IgD-negative memory B cell (primary cell): ENCODE measurements at regions not wholly inside any gene's neighbourhood (a gene's known extent, or its start where the extent isn't known, plus 50 kb on each side); places are given as distances from the start of the nearest gene placed in this dataset.
"Not testable (repeated sequence)": the region's sequence is repeated elsewhere in the genome, so short reads cannot be mapped to it uniquely, and the experiment has no call there.

ENCODE experiments used
- H3K27ac Mint-ChIP-seq, 3 donors: one replicate each; pipeline ENCODE4 v1.8.0; 2020 to 2022; ENCODE audit warnings: mild to moderate bottlenecking in 3 of 3, mixed read lengths in 3 of 3, moderate library complexity in 1 of 3
- H3K27me3 Mint-ChIP-seq: one replicate; pipeline ENCODE4 v1.8.0; 2021; ENCODE audit warnings: mixed read lengths
- H3K36me3 Mint-ChIP-seq: one replicate; pipeline ENCODE4 v1.8.0; 2020; ENCODE audit warnings: mild to moderate bottlenecking, mixed read lengths
- H3K4me1 Mint-ChIP-seq, 3 donors: one replicate each; pipeline ENCODE4 v1.8.0; 2020 to 2022; ENCODE audit warnings: mixed read lengths in 3 of 3, mild to moderate bottlenecking in 1 of 3
- H3K4me3 Mint-ChIP-seq, 4 donors: one replicate each; pipeline ENCODE4 v1.8.0; 2020 to 2022; ENCODE audit warnings: mild to moderate bottlenecking in 4 of 4, mixed read lengths in 4 of 4, moderate library complexity in 3 of 4
- H3K9me3 Mint-ChIP-seq, 3 donors: one replicate each; pipeline ENCODE4 v1.8.0; 2020 to 2021; ENCODE audit warnings: mixed read lengths in 3 of 3, mild to moderate bottlenecking in 1 of 3

DNA sequence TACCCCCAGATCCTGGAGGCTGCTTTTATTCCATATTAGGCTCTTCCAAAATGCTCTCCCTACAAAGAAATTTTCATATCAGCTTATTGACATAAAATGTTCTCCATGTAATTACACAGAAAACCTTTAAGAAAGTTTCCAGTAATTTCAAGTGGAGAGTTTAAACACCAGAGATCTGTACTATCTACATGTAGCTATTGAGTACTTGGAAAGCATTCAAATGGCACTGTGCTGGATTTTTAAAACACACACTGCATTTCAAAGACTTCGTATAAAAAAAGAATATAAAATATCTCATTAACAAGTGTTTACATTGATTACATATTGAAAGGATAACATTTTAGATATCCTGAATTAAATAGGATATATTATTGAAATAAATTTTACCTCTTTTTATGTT, 182.4 kb upstream of the ZNF521 start:
- H3K36me3 Mint-ChIP-seq: no peaks in the 10 kb centered on the region
- peaks cover 4 to 9% (median 8%) of the 10 kb centered on the region in 3 donors for H3K9me3 Mint-ChIP-seq
- H3K4me1 Mint-ChIP-seq: peaks cover 0 to 2% (median 0%) of the 10 kb centered on the region in 3 donors
- H3K4me3 Mint-ChIP-seq: no peak overlapping the region
- peaks cover 1% of the 10 kb centered on the region for H3K27me3 Mint-ChIP-seq
- H3K27ac Mint-ChIP-seq: no peak overlapping the region

DNA sequence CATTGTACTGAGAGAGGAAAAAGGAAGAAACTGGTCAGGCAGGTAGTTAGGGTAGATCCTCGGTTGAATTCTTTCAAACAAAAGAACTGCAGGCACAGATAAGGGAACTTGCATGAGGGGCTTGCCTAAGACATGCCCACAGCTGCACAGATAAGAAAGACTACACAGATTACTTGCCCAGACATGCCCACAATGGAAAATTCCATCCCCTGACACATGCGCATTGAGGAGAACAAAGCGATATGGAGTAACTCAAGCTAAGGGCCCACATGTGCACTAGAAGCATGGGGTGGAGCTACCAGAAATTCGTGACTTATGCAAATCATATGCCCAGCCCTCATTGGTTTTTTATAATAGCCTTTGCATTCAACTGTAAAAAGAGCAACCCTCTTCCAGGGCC, 181.3 kb upstream of the ZNF521 start:
- peaks cover 0 to 2% (median 0%) of the 10 kb centered on the region in 3 donors for H3K4me1 Mint-ChIP-seq
- no peak overlapping the region for H3K27ac Mint-ChIP-seq
- H3K27me3 Mint-ChIP-seq: peaks cover 1% of the 10 kb centered on the region
- peaks cover 4 to 12% (median 8%) of the 10 kb centered on the region in 3 donors for H3K9me3 Mint-ChIP-seq
- H3K36me3 Mint-ChIP-seq: no peaks in the 10 kb centered on the region
- H3K4me3 Mint-ChIP-seq: no peak overlapping the region

DNA sequence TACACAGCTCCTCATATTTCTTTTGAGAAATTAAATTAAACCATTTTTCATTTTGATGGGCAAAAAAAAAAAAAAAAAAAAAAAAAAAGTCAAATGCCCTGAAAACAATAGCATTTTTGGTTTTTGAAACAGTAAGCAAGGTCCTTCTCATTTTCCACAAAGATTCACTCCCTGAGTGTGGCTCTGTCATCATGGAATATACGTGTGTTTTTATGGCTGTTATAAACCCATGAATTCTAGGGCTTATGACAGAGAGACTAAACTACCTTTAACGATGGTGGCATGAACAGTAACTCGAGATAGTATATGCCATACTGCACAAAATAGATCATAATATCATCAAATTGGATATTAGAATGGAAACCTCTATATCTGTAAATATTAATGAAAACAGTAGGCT, 179.2 kb upstream of the ZNF521 start:
- Mint-ChIP-seq H3K36me3 (no peaks in the 10 kb centered on the region), H3K4me3 (no peak overlapping the region), H3K27me3 (peaks cover 1% of the 10 kb centered on the region), H3K9me3 (peaks cover 4 to 12% (median 8%) of the 10 kb centered on the region in 3 donors), H3K27ac (no peak overlapping the region), H3K4me1 (peaks cover 0 to 3% (median 3%) of the 10 kb centered on the region in 3 donors)

DNA sequence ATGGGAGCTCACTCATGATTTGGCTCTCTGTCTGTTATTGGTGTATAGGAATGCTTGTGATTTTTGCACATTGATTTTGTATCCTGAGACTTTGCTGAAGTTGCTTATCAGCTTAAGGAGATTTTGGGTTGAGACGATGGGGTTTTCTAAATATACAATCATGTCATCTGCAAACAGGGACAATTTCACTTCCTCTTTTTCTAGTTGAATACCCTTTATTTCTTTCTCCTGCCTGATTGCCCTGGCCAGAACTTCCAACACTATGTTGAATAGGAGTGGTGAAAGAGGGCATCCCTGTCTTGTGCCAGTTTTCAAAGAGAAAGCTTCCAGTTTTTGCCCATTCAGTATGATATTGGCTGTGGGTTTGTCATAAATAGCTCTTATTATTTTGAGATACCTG, 173.8 kb upstream of the ZNF521 start:
- H3K27ac Mint-ChIP-seq, H3K27me3 Mint-ChIP-seq, H3K9me3 Mint-ChIP-seq, H3K36me3 Mint-ChIP-seq: not testable (repeated sequence)
- H3K4me3 Mint-ChIP-seq: peak overlapping the region in 1 of 4 donors; percentile 24
- peaks cover 7 to 13% (median 9%) of the 10 kb centered on the region in 3 donors for H3K4me1 Mint-ChIP-seq

DNA sequence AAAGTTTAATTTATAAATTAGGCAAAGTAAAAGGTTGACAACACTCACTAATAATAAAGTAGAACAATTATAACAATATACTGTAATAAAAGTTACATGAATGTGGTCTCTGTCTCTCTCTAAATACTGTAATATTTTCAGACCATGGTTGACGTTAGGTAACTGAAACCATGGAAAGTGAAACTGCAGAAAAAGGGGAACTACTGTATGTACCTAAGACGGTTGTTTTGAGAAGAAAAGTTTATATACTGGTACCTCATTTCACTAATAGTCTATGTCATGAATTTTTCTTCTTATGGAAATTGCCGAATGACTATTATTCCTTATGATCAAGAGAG, 166.7 kb upstream of the ZNF521 start:
- Mint-ChIP-seq H3K27ac (peak overlapping the region in 1 of 3 donors; percentile 3), H3K4me3 (peak overlapping the region in 2 of 4 donors; percentile 15 to 43), H3K36me3 (no peaks in the 10 kb centered on the region), H3K4me1 (peaks cover 7 to 14% (median 9%) of the 10 kb centered on the region in 3 donors), H3K9me3 (peaks cover 0 to 1% (median 0%) of the 10 kb centered on the region in 3 donors), H3K27me3 (no peaks in the 10 kb centered on the region)

DNA sequence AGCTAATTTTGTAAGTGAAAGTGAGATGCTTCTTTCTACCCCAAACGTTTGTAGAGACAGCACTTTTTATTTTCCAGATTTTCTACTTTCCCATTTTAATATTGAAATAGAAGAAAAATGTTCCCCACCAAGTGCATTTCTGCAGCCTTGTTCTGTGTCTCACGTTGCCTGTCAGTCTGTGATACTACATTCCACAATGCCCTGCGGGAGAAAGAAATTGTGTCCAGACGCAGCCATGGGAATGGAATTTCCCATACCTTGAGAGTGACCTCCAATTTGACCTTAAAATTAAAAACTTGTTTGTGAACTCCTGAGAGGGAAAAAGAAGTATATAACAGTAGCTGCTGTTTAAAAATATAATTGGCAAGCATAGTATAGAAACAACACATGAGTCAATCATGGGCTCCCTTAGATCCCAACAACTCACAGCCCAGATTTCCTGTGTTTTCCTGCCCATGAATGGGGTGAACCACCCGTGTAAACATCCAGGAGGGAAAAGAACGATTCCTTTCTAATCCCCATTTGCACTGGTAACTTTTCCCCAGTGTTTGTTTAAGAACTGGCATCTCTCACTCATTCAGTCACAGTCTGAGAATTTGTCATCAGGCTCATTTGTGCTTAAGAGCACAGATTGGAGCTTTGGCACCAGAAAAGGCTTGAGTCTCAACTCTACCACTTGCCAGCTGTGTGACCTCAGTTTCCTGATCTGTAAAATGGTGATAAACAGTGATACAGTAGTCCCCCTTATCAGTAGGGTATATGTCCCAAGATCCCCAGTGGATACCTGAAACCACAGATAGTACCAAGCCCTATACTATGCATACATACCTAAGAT, 166.1 kb upstream of the ZNF521 start:
- Mint-ChIP-seq H3K9me3 (peaks cover 0 to 2% (median 0%) of the 10 kb centered on the region in 3 donors), H3K27me3 (no peaks in the 10 kb centered on the region), H3K4me1 (peaks cover 7 to 14% (median 9%) of the 10 kb centered on the region in 3 donors), H3K36me3 (no peaks in the 10 kb centered on the region), H3K4me3 (no peak overlapping the region), H3K27ac (peak overlapping the region in 1 of 3 donors; percentile 47)

DNA sequence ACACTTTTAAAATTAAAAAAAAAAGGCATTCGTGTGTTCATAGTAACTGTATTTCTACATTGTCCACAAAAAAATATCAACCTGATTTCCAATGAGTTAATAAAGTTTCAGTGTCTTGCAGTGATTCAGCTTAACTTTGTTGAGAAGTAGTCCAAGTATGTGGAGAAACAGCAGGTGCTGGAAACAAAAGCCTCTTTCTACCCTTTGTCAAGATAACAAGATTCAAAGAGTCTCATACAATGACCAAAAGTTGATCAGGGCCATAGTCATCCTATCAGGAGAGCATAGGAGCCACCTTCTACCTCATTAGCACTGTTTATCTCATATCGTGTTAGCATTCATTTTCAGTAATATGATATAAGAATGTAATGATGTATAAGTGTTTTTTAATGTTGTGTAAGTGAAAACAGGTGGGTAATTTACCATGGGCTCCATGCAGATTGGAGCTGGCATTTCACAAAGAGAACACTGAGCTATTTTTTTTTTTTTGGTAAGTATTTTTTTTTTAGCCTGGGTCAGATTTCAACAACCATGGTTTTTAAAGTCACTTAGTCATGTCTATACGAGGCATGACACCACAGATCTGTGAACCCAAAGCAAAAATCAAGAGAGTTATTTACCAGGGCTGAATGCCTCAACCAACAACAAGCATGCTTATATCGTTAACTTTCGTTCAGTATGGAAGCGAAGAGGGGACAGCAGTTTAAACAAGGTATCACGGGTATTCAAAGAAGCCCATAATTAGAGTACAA, 165.0 kb upstream of the ZNF521 start:
- H3K9me3 Mint-ChIP-seq: peaks cover 0 to 2% (median 0%) of the 10 kb centered on the region in 3 donors
- no peaks in the 10 kb centered on the region for H3K36me3 Mint-ChIP-seq
- peaks cover 7 to 14% (median 9%) of the 10 kb centered on the region in 3 donors for H3K4me1 Mint-ChIP-seq
- peak overlapping the region in 1 of 3 donors; percentile 47 for H3K27ac Mint-ChIP-seq
- no peak overlapping the region for H3K4me3 Mint-ChIP-seq
- H3K27me3 Mint-ChIP-seq: peaks cover 1% of the 10 kb centered on the region

DNA sequence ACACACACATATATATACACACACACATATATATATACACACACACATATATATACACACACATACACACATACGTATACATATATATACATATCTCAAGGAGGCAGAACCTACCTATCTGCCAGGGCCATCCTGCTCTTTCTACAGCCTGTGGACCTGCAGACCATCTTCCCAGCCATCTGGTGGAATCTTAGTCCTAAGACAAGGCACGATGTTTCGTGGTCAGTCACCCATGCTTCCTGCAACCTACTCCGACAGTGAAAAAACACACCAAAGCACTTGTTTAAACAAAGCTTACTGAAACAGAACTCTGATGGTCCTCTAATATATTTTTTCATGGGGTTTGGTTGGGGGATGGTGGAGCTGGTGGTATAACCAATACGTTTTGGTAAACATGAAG, 164.2 kb upstream of the ZNF521 start:
- Mint-ChIP-seq H3K27ac (no peak overlapping the region), H3K4me3 (no peak overlapping the region), H3K27me3 (peaks cover 1% of the 10 kb centered on the region), H3K36me3 (no peaks in the 10 kb centered on the region), H3K4me1 (peaks cover 7 to 14% (median 9%) of the 10 kb centered on the region in 3 donors), H3K9me3 (peaks cover 0 to 2% (median 0%) of the 10 kb centered on the region in 3 donors)

DNA sequence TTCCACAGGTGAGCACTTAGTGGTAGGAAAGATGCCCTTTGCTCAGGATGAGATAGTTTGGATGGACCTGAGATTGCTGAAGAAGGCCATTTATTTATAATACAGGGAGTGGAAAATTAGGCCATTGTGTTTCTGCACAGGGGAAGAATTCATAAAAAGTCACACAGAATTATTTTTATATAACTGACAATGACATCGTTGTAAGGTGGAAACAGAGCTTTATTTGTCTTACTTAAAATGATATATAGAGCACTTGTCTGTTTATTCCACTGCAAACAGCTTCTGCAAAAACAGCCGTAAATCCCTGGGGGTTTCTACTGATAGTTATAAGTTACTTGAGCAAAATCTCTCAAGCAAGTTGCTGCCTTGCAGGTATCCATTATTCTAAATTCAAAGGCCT, 158.1 kb upstream of the ZNF521 start:
- Mint-ChIP-seq H3K27ac (no peak overlapping the region), H3K4me3 (no peak overlapping the region), H3K27me3 (peaks cover 6% of the 10 kb centered on the region), H3K9me3 (peaks cover 0 to 4% (median 0%) of the 10 kb centered on the region in 3 donors), H3K36me3 (no peaks in the 10 kb centered on the region), H3K4me1 (peaks cover 0 to 3% (median 0%) of the 10 kb centered on the region in 3 donors)

DNA sequence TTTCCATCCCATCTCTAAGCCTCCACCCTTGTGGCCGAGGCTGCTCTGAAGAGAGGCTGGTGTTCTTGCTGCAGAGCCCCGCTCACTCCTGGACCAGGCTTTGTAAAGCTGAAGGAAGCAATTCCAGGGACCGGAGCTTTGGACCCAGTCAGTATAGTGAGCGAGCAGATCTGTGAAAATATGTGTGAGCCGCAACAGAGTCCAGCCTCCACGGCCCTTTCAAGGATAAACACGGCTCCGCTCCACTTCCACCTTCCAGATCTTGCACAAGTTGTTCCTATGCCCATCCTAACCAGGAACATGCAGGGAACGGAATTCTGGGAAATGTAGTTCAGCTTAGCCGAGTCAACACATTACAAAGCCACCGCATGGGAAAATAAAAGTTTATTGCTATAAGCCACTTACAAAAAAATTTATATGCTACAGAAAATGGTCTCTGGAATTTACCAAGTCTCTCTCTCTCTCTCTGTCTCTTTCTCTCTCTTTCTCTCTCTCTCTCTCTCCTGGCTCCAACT, 151.7 kb upstream of the ZNF521 start:
- no peak overlapping the region for H3K27ac Mint-ChIP-seq
- no peaks in the 10 kb centered on the region for H3K4me1 Mint-ChIP-seq
- no peaks in the 10 kb centered on the region for H3K36me3 Mint-ChIP-seq
- H3K4me3 Mint-ChIP-seq: no peak overlapping the region
- H3K27me3 Mint-ChIP-seq: peaks cover 6% of the 10 kb centered on the region
- H3K9me3 Mint-ChIP-seq: peaks cover 0 to 4% (median 0%) of the 10 kb centered on the region in 3 donors

DNA sequence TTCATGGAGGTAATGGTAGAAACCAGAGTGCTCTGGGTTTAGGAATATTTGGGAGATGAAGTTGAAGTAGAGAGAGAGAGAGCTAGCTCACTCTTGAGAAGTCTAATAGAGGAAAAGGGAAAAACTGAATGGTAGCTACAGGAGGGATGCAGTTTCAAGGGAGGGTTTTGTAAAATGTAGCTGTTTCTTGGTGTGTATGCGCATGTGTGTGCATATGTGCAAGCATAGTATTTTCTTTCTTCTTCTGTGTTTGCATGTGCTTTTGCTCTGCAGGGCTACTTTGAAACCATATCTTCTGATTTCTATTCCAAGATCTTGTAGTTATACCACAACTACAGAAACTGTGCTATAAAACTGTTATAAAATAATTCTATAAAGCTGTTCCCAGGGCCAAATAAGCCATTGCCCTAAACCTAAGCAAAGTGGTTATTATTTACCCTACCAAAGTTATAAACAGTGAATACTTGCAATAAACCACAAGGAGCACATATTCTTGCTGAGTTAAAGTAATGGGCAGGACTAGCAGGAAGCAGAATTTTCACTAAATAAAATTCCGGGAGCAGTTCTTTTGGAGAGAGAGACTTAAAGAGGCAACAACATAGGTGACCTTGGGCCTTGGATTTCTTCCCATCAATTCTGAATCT, 145.3 kb upstream of the ZNF521 start:
- no peak overlapping the region for H3K4me3 Mint-ChIP-seq
- no peak overlapping the region for H3K27ac Mint-ChIP-seq
- H3K4me1 Mint-ChIP-seq: no peaks in the 10 kb centered on the region
- H3K27me3 Mint-ChIP-seq: peaks cover 8% of the 10 kb centered on the region
- no peaks in the 10 kb centered on the region for H3K36me3 Mint-ChIP-seq
- peaks cover 3 to 8% (median 7%) of the 10 kb centered on the region in 3 donors for H3K9me3 Mint-ChIP-seq

DNA sequence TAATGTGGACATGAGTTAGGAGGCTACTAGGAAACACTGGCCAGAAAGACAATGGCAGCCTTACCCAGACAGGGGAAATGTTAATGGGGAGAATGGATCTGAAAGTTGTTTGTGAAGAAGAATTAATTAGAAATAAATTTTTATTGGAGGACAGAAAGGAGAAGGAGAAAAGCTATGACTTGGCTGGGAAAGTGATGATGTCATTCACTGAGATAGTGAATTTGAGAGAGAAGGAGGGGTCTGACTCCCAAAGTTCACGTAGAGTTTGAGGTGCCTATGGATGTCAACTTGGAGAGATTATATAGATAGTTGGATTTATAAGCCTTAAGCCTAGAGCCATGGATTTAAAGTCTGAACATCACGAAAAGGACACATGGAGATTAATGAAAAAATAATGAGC, 144.6 kb upstream of the ZNF521 start:
- Mint-ChIP-seq H3K27me3 (peaks cover 8% of the 10 kb centered on the region), H3K27ac (no peak overlapping the region), H3K4me1 (no peaks in the 10 kb centered on the region), H3K9me3 (peaks cover 3 to 8% (median 7%) of the 10 kb centered on the region in 3 donors), H3K4me3 (no peak overlapping the region), H3K36me3 (no peaks in the 10 kb centered on the region)

DNA sequence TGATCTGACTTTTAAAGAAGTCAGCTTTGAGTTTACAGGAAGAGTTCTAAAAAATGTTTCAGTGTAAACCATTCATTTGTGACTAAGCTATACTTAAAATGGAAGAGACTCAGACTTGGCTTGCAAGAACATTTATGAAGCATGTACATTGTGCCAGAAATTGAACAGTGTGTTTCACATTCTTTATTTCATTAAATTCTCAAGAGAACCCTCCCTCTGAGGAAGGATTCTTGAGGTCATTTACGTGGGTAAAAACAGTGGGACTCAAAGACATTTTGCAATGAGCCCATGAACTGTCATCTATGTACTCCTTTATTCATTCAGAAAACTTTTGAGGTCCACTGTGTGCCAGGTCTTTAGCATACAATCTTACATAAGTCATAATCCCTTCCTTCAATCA, 143.6 kb upstream of the ZNF521 start:
- H3K9me3 Mint-ChIP-seq: peaks cover 3 to 8% (median 7%) of the 10 kb centered on the region in 3 donors
- no peaks in the 10 kb centered on the region for H3K4me1 Mint-ChIP-seq
- no peaks in the 10 kb centered on the region for H3K36me3 Mint-ChIP-seq
- H3K27ac Mint-ChIP-seq: no peak overlapping the region
- H3K27me3 Mint-ChIP-seq: peaks cover 8% of the 10 kb centered on the region
- H3K4me3 Mint-ChIP-seq: no peak overlapping the region

DNA sequence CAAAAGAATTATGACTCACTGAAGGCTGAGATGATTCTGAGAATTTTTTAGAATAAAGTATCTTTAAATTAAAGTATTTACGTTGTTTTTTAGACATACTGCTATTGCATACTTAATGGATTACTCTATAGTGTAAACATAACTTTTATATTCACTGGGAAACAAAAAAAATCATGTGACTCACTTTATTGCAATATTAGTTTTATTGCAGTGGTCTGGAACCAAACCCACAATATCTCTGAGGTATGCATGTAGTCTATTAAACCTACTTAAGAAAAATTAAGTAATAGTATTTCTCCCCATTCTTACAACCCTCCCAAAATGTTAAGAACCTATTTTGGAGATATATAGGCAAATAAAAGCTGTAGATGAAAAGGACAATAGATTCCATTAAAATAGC, 142.9 kb upstream of the ZNF521 start:
- no peaks in the 10 kb centered on the region for H3K4me1 Mint-ChIP-seq
- no peaks in the 10 kb centered on the region for H3K36me3 Mint-ChIP-seq

DNA sequence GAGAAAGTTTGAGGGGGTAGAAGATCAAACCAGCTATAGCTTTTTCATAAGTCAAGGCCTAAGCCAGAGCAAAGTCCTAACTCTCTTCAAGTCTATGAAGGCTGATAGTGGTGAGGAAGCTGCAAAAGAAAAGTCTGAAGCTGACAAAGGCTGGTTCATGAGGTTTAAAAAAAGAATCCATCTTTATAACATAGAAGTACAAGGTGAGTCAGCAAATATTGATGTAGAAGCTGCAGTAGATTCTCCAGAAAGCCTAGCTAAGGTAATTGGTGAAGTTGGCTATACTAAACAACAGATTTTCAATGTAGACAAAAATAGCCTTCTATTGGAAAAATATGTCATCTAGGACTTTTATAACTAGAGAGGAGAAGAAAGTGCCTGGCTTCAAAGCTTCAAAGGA, 141.4 kb upstream of the ZNF521 start:
- H3K27me3 Mint-ChIP-seq: peaks cover 8% of the 10 kb centered on the region
- H3K9me3 Mint-ChIP-seq: peaks cover 3 to 8% (median 5%) of the 10 kb centered on the region in 3 donors
- no peak overlapping the region for H3K4me3 Mint-ChIP-seq
- no peak overlapping the region for H3K27ac Mint-ChIP-seq
- H3K4me1 Mint-ChIP-seq: no peaks in the 10 kb centered on the region
- H3K36me3 Mint-ChIP-seq: no peaks in the 10 kb centered on the region

More for the DNA sequence above, 142.9 kb upstream of the ZNF521 start:
- Mint-ChIP-seq H3K27me3 (peaks cover 8% of the 10 kb centered on the region), H3K27ac (no peak overlapping the region), H3K9me3 (peaks cover 3 to 8% (median 7%) of the 10 kb centered on the region in 3 donors), H3K4me3 (no peak overlapping the region)
